CD1c-positive myeloid dendritic cell (primary cell): ENCODE measurements at regions not wholly inside any gene's neighbourhood (a gene's known extent, or its start where the extent isn't known, plus 50 kb on each side); places are given as distances from the start of the nearest gene placed in this dataset.
"Not testable (repeated sequence)": the region's sequence is repeated elsewhere in the genome, so short reads cannot be mapped to it uniquely, and the experiment has no call there.

Source experiments
- DNase-seq: peaks from one replicate; pipeline ENCODE4 v3.0.0-alpha.2; 2016; ENCODE audit errors: extremely low spot score

- no peak for DNase-seq
Observed at GRCh38 chr2:150853263-150853662, 365.8 kb upstream of the RND3 start.

- no peak for DNase-seq
Observed at GRCh38 chr2:150850641-150851040, 363.2 kb upstream of the RND3 start.

DNA sequence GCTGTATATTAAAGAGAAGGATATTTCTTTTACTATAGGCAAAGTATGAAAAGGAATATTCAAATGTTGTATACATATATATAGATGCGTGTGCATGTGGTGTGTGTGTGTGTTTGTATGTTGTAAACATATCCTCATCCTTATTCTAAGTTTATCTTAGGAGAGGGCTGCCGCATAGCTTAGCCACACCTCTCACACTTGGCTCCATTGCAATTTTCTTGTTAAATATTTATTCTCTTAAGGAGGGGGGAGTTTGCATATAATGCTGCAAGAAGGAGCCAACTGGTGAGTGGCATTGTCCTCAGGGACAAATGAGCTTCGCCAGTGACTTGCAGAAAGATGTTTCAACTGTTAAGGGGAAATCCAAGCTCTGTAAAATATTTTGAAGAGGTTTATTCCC, 360.1 kb upstream of the RND3 start:
- no peak for DNase-seq

GRCh38 chr2:150846691-150847090, 359.2 kb upstream of the RND3 start:
- DNase-seq, result no peak

DNA sequence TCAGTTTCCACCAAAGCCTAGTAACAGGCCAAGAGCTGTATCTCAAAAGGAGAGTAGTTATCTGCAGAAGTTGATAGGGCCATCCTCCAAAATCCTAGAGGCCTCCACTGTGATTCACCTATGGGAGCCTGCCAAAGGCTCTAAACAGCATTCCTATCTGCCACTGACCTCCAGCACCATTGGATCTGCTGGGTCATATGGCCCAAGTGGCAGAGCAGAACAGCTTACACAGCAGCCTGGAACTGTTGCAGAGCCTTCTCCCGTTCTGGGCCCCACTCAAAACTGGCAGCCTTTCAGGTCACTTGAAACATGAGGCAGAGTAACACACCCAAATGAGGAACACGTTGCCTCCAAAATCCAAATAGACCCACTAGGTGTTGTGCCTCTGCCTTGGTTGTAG, 345.2 kb upstream of the RND3 start:
- DNase-seq, result no peak

- no peak for DNase-seq
Observed at GRCh38 chr2:150824118-150824517, 336.7 kb upstream of the RND3 start.

DNA sequence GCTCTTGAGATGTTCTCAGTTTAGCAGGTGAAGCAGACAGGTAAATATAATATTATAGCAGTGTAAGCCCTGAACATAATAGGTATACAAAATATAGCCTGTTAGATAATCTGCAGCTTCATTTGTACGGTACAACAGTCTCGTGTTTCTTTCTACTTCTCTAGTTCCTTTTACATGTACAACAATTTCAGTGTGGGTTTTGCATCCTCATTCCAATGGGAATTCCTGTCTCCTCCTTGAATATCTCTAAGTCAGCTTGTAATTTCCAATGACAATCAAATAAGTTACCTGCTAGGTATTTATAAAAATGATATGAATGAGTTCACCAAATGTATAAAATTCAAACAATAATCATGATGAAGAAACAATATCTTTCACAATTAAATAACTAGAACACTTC, 330.0 kb upstream of the RND3 start:
- DNase-seq, result no peak

DNA sequence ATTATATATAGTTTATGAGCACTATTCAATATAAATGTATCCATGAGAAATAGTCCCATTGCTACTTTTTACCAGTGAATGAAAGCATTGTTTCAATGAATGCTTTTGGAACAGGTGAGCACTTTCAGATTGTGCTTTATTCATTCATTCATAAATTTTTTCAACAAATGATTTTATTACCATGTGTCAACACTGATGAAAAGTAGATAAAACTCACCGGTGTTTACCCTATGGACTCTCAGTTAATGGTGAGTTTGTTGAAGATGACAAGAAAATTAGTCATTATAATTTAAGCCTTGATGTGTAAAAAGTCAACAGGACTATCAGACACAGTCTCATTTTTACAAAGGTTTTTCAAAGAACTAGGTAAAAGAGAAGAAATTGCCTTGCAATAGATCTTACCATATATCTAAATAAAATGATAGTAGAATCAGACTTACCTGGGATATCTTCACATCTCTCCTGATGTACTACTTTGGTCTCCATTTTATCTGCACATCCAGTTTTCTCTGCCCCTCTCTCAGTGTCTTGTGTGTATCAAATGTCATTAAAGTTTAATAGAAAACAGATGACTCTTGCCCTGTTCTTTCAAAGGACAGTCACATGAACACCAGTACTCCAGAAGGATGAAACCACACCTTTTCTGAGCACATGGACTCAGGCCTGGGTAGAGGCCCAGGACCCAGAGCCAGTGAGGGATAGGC, 325.3 kb upstream of the RND3 start:
- no peak for DNase-seq

DNA sequence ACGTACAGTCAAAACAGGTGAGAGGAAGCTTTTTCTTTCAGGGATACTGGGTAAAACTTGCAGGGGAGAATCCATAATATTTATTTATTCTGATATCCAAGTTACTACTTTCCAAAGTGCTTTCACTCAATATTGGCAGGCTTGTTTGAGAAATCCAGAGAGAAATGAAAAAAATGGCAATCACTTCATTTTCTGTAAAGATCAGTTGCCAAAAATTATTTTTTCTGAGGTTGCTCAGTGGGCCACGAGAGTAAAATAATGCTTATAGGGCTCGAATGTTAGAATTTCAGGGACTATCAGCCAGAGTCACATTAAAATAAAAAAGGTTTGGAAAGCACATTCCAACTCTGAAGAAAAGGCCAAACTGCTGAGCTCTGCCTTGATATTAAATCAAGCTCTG, 324.6 kb upstream of the RND3 start:
- no peak for DNase-seq

GRCh38 chr2:150811259-150811855, 323.9 kb upstream of the RND3 start:
- DNase-seq, result no peak

- no peak for DNase-seq
Observed at GRCh38 chr2:150809103-150809502, 321.6 kb upstream of the RND3 start.

- DNase-seq, result no peak
Observed at GRCh38 chr2:150806336-150806735, 318.9 kb upstream of the RND3 start.

DNA sequence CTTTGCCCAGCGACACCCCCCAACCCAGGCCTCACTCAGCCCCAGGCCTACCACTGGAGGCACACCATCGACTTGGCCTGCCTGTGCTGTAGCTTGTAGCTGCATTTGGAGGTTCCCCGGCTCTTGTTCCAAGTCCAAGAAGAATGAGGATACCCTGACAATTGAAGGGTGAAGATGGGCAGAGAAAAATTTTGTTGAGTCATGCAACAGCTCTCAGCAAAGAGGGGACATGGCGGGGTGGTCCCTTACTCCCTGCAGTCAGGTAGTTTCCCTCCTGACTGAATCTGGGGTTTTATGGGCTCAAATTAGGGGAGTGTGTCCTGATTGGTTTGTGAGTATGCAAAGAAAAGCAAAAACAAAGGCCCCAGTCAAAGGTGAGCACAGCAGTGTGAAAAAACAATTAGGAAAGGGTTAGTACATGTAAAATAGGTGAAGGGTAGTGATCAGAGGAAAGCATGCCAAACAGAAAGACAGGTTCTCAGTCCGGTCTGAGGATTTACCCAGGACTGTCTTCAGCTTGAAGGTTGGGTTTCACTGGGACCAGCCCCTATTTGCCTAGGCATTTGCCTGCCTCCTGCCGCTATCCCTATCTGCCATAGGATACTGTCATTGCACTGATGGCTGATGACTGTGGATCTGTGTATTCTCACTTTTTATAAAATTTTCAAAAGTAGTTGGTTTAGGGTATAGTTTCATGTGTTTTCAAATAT, 316.4 kb upstream of the RND3 start:
- DNase-seq, result no peak

DNA sequence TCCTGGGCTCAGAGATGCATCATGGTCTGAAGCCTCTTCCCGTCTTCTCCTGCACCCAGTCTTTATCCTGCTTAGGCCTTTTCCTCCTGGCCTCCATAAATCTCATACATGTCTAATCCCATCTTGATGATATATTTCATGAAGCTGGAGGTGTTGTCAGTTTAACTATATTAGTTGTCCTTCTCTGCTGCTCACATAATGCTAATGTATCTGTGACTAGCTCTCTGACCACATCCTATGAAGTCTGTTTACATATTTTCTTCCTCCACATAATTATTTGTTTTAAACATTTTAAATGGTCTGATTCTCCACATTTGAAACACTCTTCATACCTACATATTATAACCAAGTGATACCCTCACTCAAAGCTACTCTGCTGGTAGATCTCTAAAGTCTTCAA, 315.2 kb upstream of the RND3 start:
- DNase-seq, result no peak

GRCh38 chr2:150796236-150796635, 308.8 kb upstream of the RND3 start:
- not testable (repeated sequence) for DNase-seq

DNA sequence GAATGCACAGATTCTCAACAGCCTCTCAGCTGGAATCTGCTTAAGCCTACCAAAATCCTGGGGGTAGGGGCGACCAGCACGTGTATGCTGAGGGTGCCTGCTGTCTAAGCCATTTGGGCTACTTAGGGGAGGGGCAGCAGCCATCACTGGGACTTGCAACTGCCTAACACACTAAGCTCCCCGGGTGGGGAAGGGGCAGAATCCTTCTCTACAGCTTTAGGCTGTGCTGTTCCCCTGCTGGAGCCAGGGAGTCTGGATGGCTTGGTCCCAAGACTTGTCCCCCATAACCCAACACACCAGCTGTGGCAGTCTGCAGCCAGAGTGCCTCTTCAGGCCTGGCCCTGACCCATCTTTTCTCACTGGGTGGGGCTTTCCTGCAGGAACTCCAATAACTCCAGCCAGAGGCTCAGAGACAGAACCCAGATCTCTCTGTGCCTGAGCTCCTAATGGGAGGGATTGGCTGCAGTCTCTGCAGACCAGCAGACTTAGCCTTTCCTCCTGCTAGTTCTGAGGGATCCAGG, 305.4 kb upstream of the RND3 start:
- DNase-seq, result no peak

GRCh38 chr2:150791567-150791966, 304.1 kb upstream of the RND3 start:
- DNase-seq, result no peak

DNA sequence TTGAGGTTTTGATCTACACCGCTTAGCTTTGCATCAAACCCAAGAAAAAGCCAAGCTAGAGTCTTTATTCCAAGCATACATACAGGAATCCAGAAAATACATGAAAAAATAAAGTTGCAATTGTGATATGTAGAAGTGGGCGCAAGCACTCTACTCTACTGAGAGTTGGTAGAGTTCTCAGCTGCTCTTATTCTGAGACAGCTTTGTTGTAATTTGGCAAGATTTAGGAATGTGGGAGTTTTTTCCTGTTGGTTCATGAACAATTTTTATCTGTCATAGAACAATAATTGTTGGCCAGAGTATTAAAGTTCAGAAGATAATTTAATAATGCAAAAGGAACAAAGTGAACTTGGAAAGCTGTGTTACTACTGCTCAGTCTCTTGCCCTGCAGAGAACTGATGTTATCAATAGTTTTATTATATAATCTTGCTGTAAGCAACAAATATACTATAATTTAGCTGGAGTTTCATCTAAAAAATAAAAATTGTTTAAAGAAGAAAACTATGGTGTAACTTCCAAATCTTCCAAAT, 302.0 kb upstream of the RND3 start:
- DNase-seq, result no peak

DNA sequence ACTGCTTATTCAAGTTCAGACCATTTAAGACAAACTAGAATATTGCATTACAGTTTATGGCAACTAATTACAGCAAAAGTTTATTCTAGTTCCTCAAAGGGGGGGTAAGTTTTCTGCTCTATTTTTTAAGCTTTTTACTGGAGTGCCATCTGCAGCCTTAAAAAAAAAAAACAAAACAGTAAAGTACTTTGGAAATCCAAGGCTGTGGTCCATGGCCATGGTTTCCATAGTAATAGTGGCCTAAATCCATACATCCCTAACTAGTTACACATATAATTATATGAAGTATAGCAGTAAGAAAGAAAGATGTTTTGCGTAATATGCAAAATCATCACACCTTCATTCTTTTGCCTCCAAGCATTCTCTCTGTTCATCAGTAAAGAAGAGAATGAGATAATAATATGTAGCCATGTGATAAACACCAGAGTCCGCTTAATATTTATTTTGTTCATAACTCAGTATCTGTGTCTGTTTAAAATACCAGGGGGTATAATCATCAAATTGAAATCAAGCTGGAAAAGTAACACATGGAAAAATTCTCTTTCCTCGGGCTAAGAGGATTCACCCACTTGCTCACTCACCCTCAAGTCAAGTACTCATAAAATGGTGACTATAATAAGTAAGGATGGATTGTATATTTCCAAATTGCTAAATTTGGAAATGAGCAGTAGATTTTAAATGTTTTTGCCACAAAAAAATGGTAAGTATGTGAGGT, 301.1 kb upstream of the RND3 start:
- DNase-seq, result no peak

- no peak for DNase-seq
Observed at GRCh38 chr2:150787353-150788093, 300.1 kb upstream of the RND3 start.

DNA sequence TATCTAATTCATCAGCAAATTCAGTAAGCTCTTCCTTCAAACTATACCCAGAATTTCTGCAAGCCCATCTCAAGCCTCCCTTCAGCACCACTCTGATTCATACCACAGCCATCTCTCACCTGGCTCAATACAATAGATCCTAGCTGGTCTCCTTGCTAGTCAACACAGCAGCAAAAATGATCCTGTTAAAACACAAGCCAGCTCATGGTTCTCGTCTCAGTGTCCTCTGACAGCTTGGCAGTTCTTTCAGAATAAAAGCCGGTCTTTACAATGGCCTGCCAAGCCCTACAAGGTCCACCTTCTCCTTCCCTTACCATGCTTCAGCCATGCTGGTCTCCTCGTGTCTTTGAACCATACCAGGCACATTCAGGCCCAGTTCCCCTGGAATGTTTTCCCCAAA, 296.9 kb upstream of the RND3 start:
- DNase-seq, result no peak
